ENCODE measurements at regions not wholly inside any gene's neighbourhood (a gene's known extent, or its start where the extent isn't known, plus 50 kb on each side); places are given as distances from the start of the nearest gene placed in this dataset.

- Histone ChIP-seq H3K9me3 (ENCODE audit: control insufficient read depth in 1 of 2, low read length in 2 of 2) (peaks cover 0 to 14% of the 10 kb centered on the region in 2 donors), H3K4me3 (ENCODE audit: low read depth in 1 of 2, low read length in 2 of 2) (no peak overlapping the region), H3K4me1 (ENCODE audit: control insufficient read depth in 1 of 2, insufficient read depth in 2 of 2, low read length in 2 of 2) (no peaks in the 10 kb centered on the region), H3K36me3 (ENCODE audit: control insufficient read depth in 1 of 2, insufficient read depth in 2 of 2, low read length in 2 of 2) (no peaks in the 10 kb centered on the region), H3K27ac (ENCODE audit: low read length) (no peak overlapping the region), H3K27me3 (ENCODE audit: low read depth, low read length) (no peaks in the 10 kb centered on the region)
Observed at GRCh38 chr18:78001811-78002210, 752.2 kb downstream of the GALR1 start.

GRCh38 chr18:78006006-78006773 lies 756.5 kb downstream of the GALR1 start:
- Histone ChIP-seq H3K4me3 (ENCODE audit: low read depth in 1 of 2, low read length in 2 of 2) (no peak overlapping the region), H3K27me3 (ENCODE audit: low read depth, low read length) (no peaks in the 10 kb centered on the region), H3K4me1 (ENCODE audit: control insufficient read depth in 1 of 2, insufficient read depth in 2 of 2, low read length in 2 of 2) (no peaks in the 10 kb centered on the region), H3K27ac (ENCODE audit: low read length) (no peak overlapping the region), H3K9me3 (ENCODE audit: control insufficient read depth in 1 of 2, low read length in 2 of 2) (peaks cover 0 to 7% of the 10 kb centered on the region in 2 donors), H3K36me3 (ENCODE audit: control insufficient read depth in 1 of 2, insufficient read depth in 2 of 2, low read length in 2 of 2) (no peaks in the 10 kb centered on the region)

- Histone ChIP-seq H3K9me3 (ENCODE audit: control insufficient read depth in 1 of 2, low read length in 2 of 2) (peaks cover 0 to under 1% of the 10 kb centered on the region in 2 donors), H3K27me3 (ENCODE audit: low read depth, low read length) (no peaks in the 10 kb centered on the region), H3K4me3 (ENCODE audit: low read depth in 1 of 2, low read length in 2 of 2) (no peak overlapping the region), H3K36me3 (ENCODE audit: control insufficient read depth in 1 of 2, insufficient read depth in 2 of 2, low read length in 2 of 2) (no peaks in the 10 kb centered on the region), H3K27ac (ENCODE audit: low read length) (no peak overlapping the region), H3K4me1 (ENCODE audit: control insufficient read depth in 1 of 2, insufficient read depth in 2 of 2, low read length in 2 of 2) (no peaks in the 10 kb centered on the region)
Observed at GRCh38 chr18:78006774-78007260, 757.2 kb downstream of the GALR1 start.

GRCh38 chr18:78010363-78010762 lies 760.7 kb downstream of the GALR1 start:
- Histone ChIP-seq H3K27me3 (ENCODE audit: low read depth, low read length) (no peaks in the 10 kb centered on the region), H3K4me3 (ENCODE audit: low read depth in 1 of 2, low read length in 2 of 2) (no peak overlapping the region), H3K27ac (ENCODE audit: low read length) (no peak overlapping the region), H3K9me3 (ENCODE audit: control insufficient read depth in 1 of 2, low read length in 2 of 2) (no peaks in the 10 kb centered on the region), H3K4me1 (ENCODE audit: control insufficient read depth in 1 of 2, insufficient read depth in 2 of 2, low read length in 2 of 2) (no peaks in the 10 kb centered on the region), H3K36me3 (ENCODE audit: control insufficient read depth in 1 of 2, insufficient read depth in 2 of 2, low read length in 2 of 2) (no peaks in the 10 kb centered on the region)

- H3K4me1 ChIP-seq (ENCODE audit: control insufficient read depth in 1 of 2, insufficient read depth in 2 of 2, low read length in 2 of 2), result no peaks in the 10 kb centered on the region
Observed at GRCh38 chr18:78017869-78018268, 768.2 kb downstream of the GALR1 start.

GRCh38 chr18:78021196-78021595 lies 771.5 kb downstream of the GALR1 start:
- H3K36me3 ChIP-seq (ENCODE audit: control insufficient read depth in 1 of 2, insufficient read depth in 2 of 2, low read length in 2 of 2), result no peaks in the 10 kb centered on the region
- H3K27me3 ChIP-seq (ENCODE audit: low read depth, low read length), result no peaks in the 10 kb centered on the region
- H3K4me1 ChIP-seq (ENCODE audit: control insufficient read depth in 1 of 2, insufficient read depth in 2 of 2, low read length in 2 of 2), result no peaks in the 10 kb centered on the region
- no peaks in the 10 kb centered on the region for H3K9me3 ChIP-seq (ENCODE audit: control insufficient read depth in 1 of 2, low read length in 2 of 2)
- no peak overlapping the region for H3K4me3 ChIP-seq (ENCODE audit: low read depth in 1 of 2, low read length in 2 of 2)
- H3K27ac ChIP-seq (ENCODE audit: low read length), result no peak overlapping the region

More at GRCh38 chr18:78017869-78018268, 768.2 kb downstream of the GALR1 start:
- no peak overlapping the region for H3K4me3 ChIP-seq (ENCODE audit: low read depth in 1 of 2, low read length in 2 of 2)
- no peaks in the 10 kb centered on the region for H3K9me3 ChIP-seq (ENCODE audit: control insufficient read depth in 1 of 2, low read length in 2 of 2)
- no peaks in the 10 kb centered on the region for H3K27me3 ChIP-seq (ENCODE audit: low read depth, low read length)
- H3K27ac ChIP-seq (ENCODE audit: low read length), result no peak overlapping the region
- H3K36me3 ChIP-seq (ENCODE audit: control insufficient read depth in 1 of 2, insufficient read depth in 2 of 2, low read length in 2 of 2), result no peaks in the 10 kb centered on the region

GRCh38 chr18:78031589-78031988 lies 781.9 kb downstream of the GALR1 start:
- Histone ChIP-seq H3K27ac (ENCODE audit: low read length) (no peak overlapping the region), H3K36me3 (ENCODE audit: control insufficient read depth in 1 of 2, insufficient read depth in 2 of 2, low read length in 2 of 2) (no peaks in the 10 kb centered on the region), H3K9me3 (ENCODE audit: control insufficient read depth in 1 of 2, low read length in 2 of 2) (no peaks in the 10 kb centered on the region), H3K27me3 (ENCODE audit: low read depth, low read length) (no peaks in the 10 kb centered on the region), H3K4me1 (ENCODE audit: control insufficient read depth in 1 of 2, insufficient read depth in 2 of 2, low read length in 2 of 2) (no peaks in the 10 kb centered on the region), H3K4me3 (ENCODE audit: low read depth in 1 of 2, low read length in 2 of 2) (no peak overlapping the region)

- Histone ChIP-seq H3K36me3 (ENCODE audit: control insufficient read depth in 1 of 2, insufficient read depth in 2 of 2, low read length in 2 of 2) (no peaks in the 10 kb centered on the region), H3K9me3 (ENCODE audit: control insufficient read depth in 1 of 2, low read length in 2 of 2) (no peaks in the 10 kb centered on the region), H3K27ac (ENCODE audit: low read length) (no peak overlapping the region), H3K4me1 (ENCODE audit: control insufficient read depth in 1 of 2, insufficient read depth in 2 of 2, low read length in 2 of 2) (no peaks in the 10 kb centered on the region), H3K27me3 (ENCODE audit: low read depth, low read length) (no peaks in the 10 kb centered on the region), H3K4me3 (ENCODE audit: low read depth in 1 of 2, low read length in 2 of 2) (no peak overlapping the region)
Observed at GRCh38 chr18:78031991-78032390, 782.3 kb downstream of the GALR1 start.

GRCh38 chr18:78032574-78032973 lies 782.9 kb downstream of the GALR1 start:
- Histone ChIP-seq H3K27me3 (ENCODE audit: low read depth, low read length) (no peaks in the 10 kb centered on the region), H3K36me3 (ENCODE audit: control insufficient read depth in 1 of 2, insufficient read depth in 2 of 2, low read length in 2 of 2) (no peaks in the 10 kb centered on the region), H3K9me3 (ENCODE audit: control insufficient read depth in 1 of 2, low read length in 2 of 2) (no peaks in the 10 kb centered on the region), H3K4me3 (ENCODE audit: low read depth in 1 of 2, low read length in 2 of 2) (no peak overlapping the region), H3K27ac (ENCODE audit: low read length) (no peak overlapping the region), H3K4me1 (ENCODE audit: control insufficient read depth in 1 of 2, insufficient read depth in 2 of 2, low read length in 2 of 2) (no peaks in the 10 kb centered on the region)

- H3K27me3 ChIP-seq (ENCODE audit: low read depth, low read length), result no peaks in the 10 kb centered on the region
- no peak overlapping the region for H3K27ac ChIP-seq (ENCODE audit: low read length)
- H3K4me1 ChIP-seq (ENCODE audit: control insufficient read depth in 1 of 2, insufficient read depth in 2 of 2, low read length in 2 of 2), result no peaks in the 10 kb centered on the region
- no peak overlapping the region for H3K4me3 ChIP-seq (ENCODE audit: low read depth in 1 of 2, low read length in 2 of 2)
- H3K9me3 ChIP-seq (ENCODE audit: control insufficient read depth in 1 of 2, low read length in 2 of 2), result no peaks in the 10 kb centered on the region
- H3K36me3 ChIP-seq (ENCODE audit: control insufficient read depth in 1 of 2, insufficient read depth in 2 of 2, low read length in 2 of 2), result no peaks in the 10 kb centered on the region
Observed at GRCh38 chr18:78034755-78035154, 785.1 kb downstream of the GALR1 start.

- H3K4me3 ChIP-seq (ENCODE audit: low read depth in 1 of 2, low read length in 2 of 2), result no peak overlapping the region
- peaks cover 13 to 20% of the 10 kb centered on the region in 2 donors for H3K9me3 ChIP-seq (ENCODE audit: control insufficient read depth in 1 of 2, low read length in 2 of 2)
- no peak overlapping the region for H3K27ac ChIP-seq (ENCODE audit: low read length)
- no peaks in the 10 kb centered on the region for H3K27me3 ChIP-seq (ENCODE audit: low read depth, low read length)
- H3K36me3 ChIP-seq (ENCODE audit: control insufficient read depth in 1 of 2, insufficient read depth in 2 of 2, low read length in 2 of 2), result no peaks in the 10 kb centered on the region
- no peaks in the 10 kb centered on the region for H3K4me1 ChIP-seq (ENCODE audit: control insufficient read depth in 1 of 2, insufficient read depth in 2 of 2, low read length in 2 of 2)
Observed at GRCh38 chr18:78041218-78041617, 791.6 kb downstream of the GALR1 start.

GRCh38 chr18:78046631-78047030 lies 797.0 kb downstream of the GALR1 start:
- H3K27ac ChIP-seq (ENCODE audit: low read length), result no peak overlapping the region
- no peaks in the 10 kb centered on the region for H3K27me3 ChIP-seq (ENCODE audit: low read depth, low read length)
- H3K4me3 ChIP-seq (ENCODE audit: low read depth in 1 of 2, low read length in 2 of 2), result no peak overlapping the region
- no peaks in the 10 kb centered on the region for H3K4me1 ChIP-seq (ENCODE audit: control insufficient read depth in 1 of 2, insufficient read depth in 2 of 2, low read length in 2 of 2)
- no peaks in the 10 kb centered on the region for H3K36me3 ChIP-seq (ENCODE audit: control insufficient read depth in 1 of 2, insufficient read depth in 2 of 2, low read length in 2 of 2)
- H3K9me3 ChIP-seq (ENCODE audit: control insufficient read depth in 1 of 2, low read length in 2 of 2), result peaks cover 6 to 14% of the 10 kb centered on the region in 2 donors
